B cell (primary cell): ENCODE measurements at regions not wholly inside any gene's neighbourhood (a gene's known extent, or its start where the extent isn't known, plus 50 kb on each side); places are given as distances from the start of the nearest gene placed in this dataset.

Experiments
- ATAC-seq: fragments of 200-7000 bp; cut with Tn5 transposase; one replicate; pipeline ENCODE4 v1.10.0; 2021; ENCODE audit warnings: low read depth, mild to moderate bottlenecking, moderate number of reproducible peaks, moderate library complexity
- CTCF ChIA-PET: fragments of 350-600 bp; sonication (Branson Sonifier 250); formaldehyde crosslinking; loops from one replicate; lab custom pipeline; 2021; ENCODE audit warnings: antibody characterized with exemption, inconsistent platforms; lab: Charles Lee
- POLR2A ChIA-PET: fragments of 350-600 bp; sonication (Branson Sonifier 250); formaldehyde crosslinking; loops from one replicate; lab custom pipeline; 2021; ENCODE audit warnings: antibody characterized with exemption; lab: Charles Lee
- DNase-seq: peaks from one replicate; pipeline ENCODE4 v3.0.0; 2013
- H2AFZ ChIP-seq: 2 replicates; pipeline ENCODE4 v1.6.1; 2012; ENCODE audit warnings: mild to moderate bottlenecking, low read depth, low read length; ENCODE audit not compliant: insufficient read depth, poor library complexity, severe bottlenecking
- H3K27ac ChIP-seq, 2 donors: 1 replicate in 1 of 2; 2 replicates in 1 of 2; pipeline ENCODE4 v1.5.1; 2012 to 2013; ENCODE audit warnings: low read length in 2 of 2, mild to moderate bottlenecking in 2 of 2, moderate library complexity in 1 of 2
- H3K27me3 ChIP-seq, 4 experiments: fragments of 200-600 bp in 1 of 4; sonication (generic) in 1 of 4; replicated peaks in 1 of 4; 1 replicate in 2 of 4; 2 replicates in 2 of 4; pipeline versions ENCODE4 v1.6.1 to v1.7.0; 2013 to 2016; ENCODE audit warnings: low read length in 3 of 4, mild to moderate bottlenecking in 2 of 4, mixed read lengths in 1 of 4, moderate library complexity in 1 of 4; ENCODE audit not compliant: insufficient read depth in 4 of 4, control insufficient read depth in 3 of 4; ENCODE audit errors: control extremely low read depth in 1 of 4
- H3K36me3 ChIP-seq, 2 experiments: replicated peaks in 1 of 2; 1 replicate in 1 of 2; 2 replicates in 1 of 2; pipeline versions ENCODE4 v1.6.1 to v1.7.1; 2013; ENCODE audit warnings: low read length in 1 of 2; ENCODE audit not compliant: insufficient read depth in 2 of 2, control insufficient read depth in 1 of 2; ENCODE audit errors: control extremely low read depth in 1 of 2, extremely low read depth in 1 of 2
- H3K4me1 ChIP-seq, 2 donors: fragments of 200-600 bp in 1 of 2; sonication (generic) in 1 of 2; 1 replicate in 1 of 2; 2 replicates in 1 of 2; pipeline versions ENCODE4 v1.5.1 to v1.6.1; 2013 to 2017; ENCODE audit warnings: low read length in 2 of 2; ENCODE audit not compliant: control insufficient read depth in 2 of 2, insufficient read depth in 2 of 2
- H3K4me2 ChIP-seq: replicated peaks from 2 replicates; pipeline ENCODE3; 2012; ENCODE audit warnings: mild to moderate bottlenecking, low read depth, low read length; ENCODE audit not compliant: poor library complexity, severe bottlenecking
- H3K4me3 ChIP-seq, 5 experiments: fragments of 200-600 bp in 1 of 5; sonication (generic) in 1 of 5; 1 replicate in 3 of 5; 2 replicates in 2 of 5; pipeline versions ENCODE4 v1.5.1 to v1.7.0; 2011 to 2016; ENCODE audit warnings: low read length in 4 of 5, mild to moderate bottlenecking in 4 of 5, low read depth in 2 of 5, control low read depth in 1 of 5, moderate library complexity in 1 of 5; ENCODE audit not compliant: insufficient read depth in 1 of 5; ENCODE audit errors: control extremely low read depth in 1 of 5, extremely low read depth in 1 of 5
- H3K79me2 ChIP-seq: fragments of 200-600 bp; sonication (generic); one replicate; pipeline ENCODE4 v1.6.0; 2016; ENCODE audit warnings: low read length; ENCODE audit not compliant: control insufficient read depth, insufficient read depth
- H3K9ac ChIP-seq: fragments of 200-600 bp; sonication (generic); 2 replicates; pipeline ENCODE4 v1.6.1; 2017; ENCODE audit warnings: mild to moderate bottlenecking, low read length, moderate library complexity
- H3K9me3 ChIP-seq, 3 donors: one replicate each; pipeline versions ENCODE4 v1.6.1 to v1.7.1; 2013; ENCODE audit warnings: low read length in 2 of 3; ENCODE audit not compliant: control insufficient read depth in 2 of 3, insufficient read depth in 1 of 3; ENCODE audit errors: control extremely low read depth in 1 of 3
- H4K20me1 ChIP-seq: 2 replicates; pipeline ENCODE4 v1.6.0; 2012; ENCODE audit warnings: mild to moderate bottlenecking, low read length; ENCODE audit not compliant: insufficient read depth, control insufficient read depth, poor library complexity, severe bottlenecking
- H3K27ac Mint-ChIP-seq: one replicate; pipeline ENCODE4 v1.8.0; 2021; ENCODE audit warnings: mixed read lengths
- H3K27me3 Mint-ChIP-seq: one replicate; pipeline ENCODE4 v1.8.0; 2021; ENCODE audit warnings: mixed read lengths
- H3K4me1 Mint-ChIP-seq: one replicate; pipeline ENCODE4 v1.8.0; 2021; ENCODE audit warnings: mixed read lengths
- H3K4me3 Mint-ChIP-seq: one replicate; pipeline ENCODE4 v1.8.0; 2021; ENCODE audit warnings: mixed read lengths
- H3K9me3 Mint-ChIP-seq: one replicate; pipeline ENCODE4 v1.8.0; 2022; ENCODE audit warnings: mixed read lengths; ENCODE audit not compliant: insufficient read depth
- EZH2 ChIP-seq: IDR thresholded peaks from 2 replicates; pipeline ENCODE4 v1.6.1; 2012; ENCODE audit warnings: borderline replicate concordance, low read depth, mild to moderate bottlenecking, moderate library complexity, low read length; ENCODE audit not compliant: insufficient read depth, poor library complexity, severe bottlenecking
- WGBS: methylation state at CpG from one replicate; pipeline ENCODE4 v1.1.5; 2013; ENCODE audit warnings: missing lambda C conversion rate; ENCODE audit not compliant: insufficient coverage; 5-methylcytosine and 5-hydroxymethylcytosine counted together
- intact Hi-C: fragments of 100-400 bp; cut with micrococcal nuclease; formaldehyde crosslinking; loops from one replicate; pipeline ENCODE4 v1.10.0; 2022
- TF ChIP-seq, protein P1 (sequence below): fragments of 200-600 bp; IDR thresholded peaks from one replicate; pipeline ENCODE4 v1.8.0; 2022; ENCODE audit warnings: antibody characterized with exemption, mild to moderate bottlenecking

DNA sequence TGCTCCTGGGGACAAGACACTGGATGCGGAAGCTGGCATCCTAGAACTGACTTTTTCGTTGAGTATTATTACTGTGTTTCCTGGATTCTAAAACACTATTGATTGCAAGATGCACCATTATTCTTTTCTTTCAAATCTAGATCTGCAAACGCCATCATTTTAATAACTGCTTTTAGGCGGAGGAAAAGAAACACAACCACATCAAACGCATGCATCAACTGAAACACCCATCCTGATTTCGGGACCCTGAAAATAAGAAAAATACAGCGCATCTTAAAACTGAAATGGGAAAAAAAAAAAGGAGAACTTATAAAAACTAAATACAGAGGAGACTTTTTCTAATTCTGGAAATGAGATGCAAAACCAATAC is 103.7 kb upstream of the MAX start:
- peak overlapping the region; percentile 90 for H3K27ac Mint-ChIP-seq

More for the DNA sequence above, 103.7 kb upstream of the MAX start:
- ChIA-PET CTCF (interaction anchor here (0.9 to 4.0 kb wide), 15 partner anchors 9 to 618 kb away, joined by 3 to 36 read pairs (median 7); partner anchors contain the start of gene FUT8), POLR2A (interaction anchor here (0.7 to 3.0 kb wide), 15 partner anchors 11 to 206 kb away, joined by 3 to 24 read pairs (median 8); partner anchors contain the start of gene FUT8)
- Mint-ChIP-seq H3K4me3 (peak overlapping the region; percentile 79), H3K4me1 (peaks cover 78% of the 10 kb centered on the region), H3K9me3 (no peaks in the 10 kb centered on the region), H3K27me3 (no peaks in the 10 kb centered on the region)
- Histone ChIP-seq H3K27ac (peak overlapping the region; percentile 91), H3K79me2 (no peaks in the 10 kb centered on the region), H2AFZ (no peak overlapping the region), H3K4me3 (peak overlapping the region in 1 of 5 experiments; percentile 41), H3K4me2 (peak overlapping the region; percentile 66), H4K20me1 (no peaks in the 10 kb centered on the region), H3K9me3 (peaks cover 0 to 8% (median 0%) of the 10 kb centered on the region in 3 donors), H3K36me3 (no peaks in the 10 kb centered on the region), H3K4me1 (peaks cover 81 to 83% of the 10 kb centered on the region in 2 donors), H3K27me3 (no peaks in the 10 kb centered on the region), H3K9ac (peak overlapping the region; percentile 33)
- TF ChIP-seq, protein P1, sequence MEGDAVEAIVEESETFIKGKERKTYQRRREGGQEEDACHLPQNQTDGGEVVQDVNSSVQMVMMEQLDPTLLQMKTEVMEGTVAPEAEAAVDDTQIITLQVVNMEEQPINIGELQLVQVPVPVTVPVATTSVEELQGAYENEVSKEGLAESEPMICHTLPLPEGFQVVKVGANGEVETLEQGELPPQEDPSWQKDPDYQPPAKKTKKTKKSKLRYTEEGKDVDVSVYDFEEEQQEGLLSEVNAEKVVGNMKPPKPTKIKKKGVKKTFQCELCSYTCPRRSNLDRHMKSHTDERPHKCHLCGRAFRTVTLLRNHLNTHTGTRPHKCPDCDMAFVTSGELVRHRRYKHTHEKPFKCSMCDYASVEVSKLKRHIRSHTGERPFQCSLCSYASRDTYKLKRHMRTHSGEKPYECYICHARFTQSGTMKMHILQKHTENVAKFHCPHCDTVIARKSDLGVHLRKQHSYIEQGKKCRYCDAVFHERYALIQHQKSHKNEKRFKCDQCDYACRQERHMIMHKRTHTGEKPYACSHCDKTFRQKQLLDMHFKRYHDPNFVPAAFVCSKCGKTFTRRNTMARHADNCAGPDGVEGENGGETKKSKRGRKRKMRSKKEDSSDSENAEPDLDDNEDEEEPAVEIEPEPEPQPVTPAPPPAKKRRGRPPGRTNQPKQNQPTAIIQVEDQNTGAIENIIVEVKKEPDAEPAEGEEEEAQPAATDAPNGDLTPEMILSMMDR = no peak
- no peak for TF ChIP-seq EZH2
- DNase-seq = no peak
- WGBS = 40% methylated on average over 1 of the region's 7 CpGs
- intact Hi-C loops = loop anchor here (1.0 to 5.0 kb wide), 7 partner anchors 22 to 1459 kb away; partner anchors contain the start of genes FNTB, MAX, ZBTB1 and ZBTB25
- no peak for ATAC-seq
